NB4 (cell line): ENCODE measurements at regions not wholly inside any gene's neighbourhood (a gene's known extent, or its start where the extent isn't known, plus 50 kb on each side); places are given as distances from the start of the nearest gene placed in this dataset.

Experiments
- MYC ChIP-seq: IDR thresholded peaks from 2 replicates; pipeline ENCODE4 v1.6.1; 2011; ENCODE audit warnings: low read depth, low read length
- POLR2A ChIP-seq: IDR thresholded peaks from 2 replicates; pipeline ENCODE4 v1.6.1; 2011; ENCODE audit warnings: mild to moderate bottlenecking; ENCODE audit not compliant: insufficient read length; ENCODE audit errors: extremely low read depth
- TF ChIP-seq, protein P1 (sequence below): IDR thresholded peaks from one replicate; pipeline ENCODE4 v1.5.1; 2012; ENCODE audit warnings: low read depth, low read length

DNA sequence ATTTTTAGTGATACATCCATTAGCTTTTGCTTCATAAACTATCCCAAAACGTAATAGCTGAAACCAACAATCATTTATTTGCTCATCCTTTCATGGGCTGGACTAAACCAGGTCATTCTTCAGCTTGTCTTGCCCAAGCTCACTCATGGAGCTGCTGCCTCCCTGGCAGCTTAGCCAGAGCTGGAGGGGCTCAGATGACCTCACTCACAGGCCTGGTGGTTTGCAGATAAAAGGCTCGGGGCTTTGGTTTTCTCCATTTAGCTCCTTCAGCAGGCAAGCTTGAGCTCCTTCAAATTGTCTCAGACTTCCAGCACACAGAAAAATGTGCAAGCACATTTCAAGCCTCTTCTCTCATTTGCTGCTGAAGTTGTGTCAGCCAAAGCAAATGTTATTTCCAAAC, 139.1 kb downstream of the BTBD3 start:
- TF ChIP-seq, protein P1, sequence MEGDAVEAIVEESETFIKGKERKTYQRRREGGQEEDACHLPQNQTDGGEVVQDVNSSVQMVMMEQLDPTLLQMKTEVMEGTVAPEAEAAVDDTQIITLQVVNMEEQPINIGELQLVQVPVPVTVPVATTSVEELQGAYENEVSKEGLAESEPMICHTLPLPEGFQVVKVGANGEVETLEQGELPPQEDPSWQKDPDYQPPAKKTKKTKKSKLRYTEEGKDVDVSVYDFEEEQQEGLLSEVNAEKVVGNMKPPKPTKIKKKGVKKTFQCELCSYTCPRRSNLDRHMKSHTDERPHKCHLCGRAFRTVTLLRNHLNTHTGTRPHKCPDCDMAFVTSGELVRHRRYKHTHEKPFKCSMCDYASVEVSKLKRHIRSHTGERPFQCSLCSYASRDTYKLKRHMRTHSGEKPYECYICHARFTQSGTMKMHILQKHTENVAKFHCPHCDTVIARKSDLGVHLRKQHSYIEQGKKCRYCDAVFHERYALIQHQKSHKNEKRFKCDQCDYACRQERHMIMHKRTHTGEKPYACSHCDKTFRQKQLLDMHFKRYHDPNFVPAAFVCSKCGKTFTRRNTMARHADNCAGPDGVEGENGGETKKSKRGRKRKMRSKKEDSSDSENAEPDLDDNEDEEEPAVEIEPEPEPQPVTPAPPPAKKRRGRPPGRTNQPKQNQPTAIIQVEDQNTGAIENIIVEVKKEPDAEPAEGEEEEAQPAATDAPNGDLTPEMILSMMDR: no peak
- TF ChIP-seq POLR2A: no peak
- TF ChIP-seq MYC: no peak
